ELR (cell line): ENCODE measurements at regions not wholly inside any gene's neighbourhood (a gene's known extent, or its start where the extent isn't known, plus 50 kb on each side); places are given as distances from the start of the nearest gene placed in this dataset.

Experiments
- DNase-seq: peaks from one replicate; pipeline ENCODE4 v3.0.0-alpha.2; 2015; ENCODE audit warnings: low read depth

DNA sequence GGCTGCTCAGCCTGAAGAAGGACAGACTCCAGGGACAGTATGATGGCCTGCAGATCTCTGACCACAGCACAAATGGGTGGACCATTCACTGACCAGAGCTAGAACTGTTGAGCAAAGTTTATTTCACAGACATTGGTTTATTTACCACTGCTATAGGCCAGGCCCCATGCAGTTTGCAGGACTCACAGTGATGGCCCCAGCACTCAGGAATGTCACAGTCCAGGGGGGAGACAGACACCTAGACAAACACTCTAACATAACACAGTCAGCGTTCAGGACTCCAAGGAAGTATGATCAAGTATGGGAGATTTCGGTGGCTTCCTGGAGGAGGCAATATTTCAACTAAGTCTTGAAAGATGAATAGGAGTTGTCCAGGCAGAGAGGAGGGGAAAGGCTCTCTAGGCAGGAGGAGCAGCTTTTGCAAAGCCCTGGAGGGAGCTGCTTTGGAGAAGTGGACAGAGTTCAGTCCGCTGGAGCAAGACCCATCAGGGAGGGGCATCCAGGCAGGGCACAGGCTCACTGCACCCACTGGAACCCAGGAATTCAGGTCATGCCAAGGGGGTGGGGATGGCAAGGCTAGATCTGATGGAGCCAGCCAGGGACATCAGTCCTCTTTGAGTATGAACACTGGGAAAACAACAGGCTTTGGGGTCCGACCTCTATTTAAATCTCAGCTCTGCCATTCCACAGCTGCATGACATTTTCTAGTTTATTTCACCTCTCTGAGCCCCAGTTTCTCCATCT, 454.3 kb downstream of the MATN1 start:
- DNase-seq, result no peak

DNA sequence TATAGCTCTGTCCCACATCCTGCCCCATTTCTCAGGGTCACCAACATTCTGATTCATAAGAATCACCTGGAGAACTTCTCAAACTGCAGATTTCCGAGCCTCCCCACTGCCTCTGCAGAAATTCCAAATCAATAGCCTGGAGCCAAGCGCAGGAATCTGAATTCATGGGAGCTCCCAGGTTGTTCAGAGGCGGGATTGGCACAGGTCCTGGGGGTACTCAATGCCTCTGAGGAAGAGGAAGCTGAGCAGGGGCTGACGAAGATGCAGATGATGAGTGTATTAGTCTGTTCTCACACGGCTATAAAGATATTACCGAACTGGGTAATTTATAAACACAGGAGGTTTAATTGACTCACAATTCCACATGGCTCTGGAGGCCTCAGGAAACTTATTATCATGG, 455.5 kb downstream of the MATN1 start:
- no peak for DNase-seq

DNA sequence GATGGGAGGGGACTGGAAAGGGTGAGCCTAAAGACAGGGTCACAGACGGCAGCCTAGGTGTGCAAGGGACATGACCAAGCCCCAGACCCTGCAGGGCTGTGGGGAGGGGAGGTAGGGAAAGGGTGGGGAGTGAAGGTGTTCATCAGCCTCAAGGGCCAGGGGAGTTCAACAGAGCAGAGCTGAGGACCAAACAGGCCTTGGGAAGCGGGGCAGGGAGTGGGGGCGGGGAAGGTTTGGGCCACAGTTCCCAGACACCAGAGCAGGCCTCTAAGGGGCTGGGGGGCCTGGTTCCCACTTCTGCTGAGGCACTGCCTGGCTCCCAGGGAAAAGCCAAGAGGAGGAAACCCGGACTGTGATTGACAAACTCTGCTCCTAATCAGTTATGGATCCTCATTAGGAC, 456.3 kb downstream of the MATN1 start:
- no peak for DNase-seq

DNA sequence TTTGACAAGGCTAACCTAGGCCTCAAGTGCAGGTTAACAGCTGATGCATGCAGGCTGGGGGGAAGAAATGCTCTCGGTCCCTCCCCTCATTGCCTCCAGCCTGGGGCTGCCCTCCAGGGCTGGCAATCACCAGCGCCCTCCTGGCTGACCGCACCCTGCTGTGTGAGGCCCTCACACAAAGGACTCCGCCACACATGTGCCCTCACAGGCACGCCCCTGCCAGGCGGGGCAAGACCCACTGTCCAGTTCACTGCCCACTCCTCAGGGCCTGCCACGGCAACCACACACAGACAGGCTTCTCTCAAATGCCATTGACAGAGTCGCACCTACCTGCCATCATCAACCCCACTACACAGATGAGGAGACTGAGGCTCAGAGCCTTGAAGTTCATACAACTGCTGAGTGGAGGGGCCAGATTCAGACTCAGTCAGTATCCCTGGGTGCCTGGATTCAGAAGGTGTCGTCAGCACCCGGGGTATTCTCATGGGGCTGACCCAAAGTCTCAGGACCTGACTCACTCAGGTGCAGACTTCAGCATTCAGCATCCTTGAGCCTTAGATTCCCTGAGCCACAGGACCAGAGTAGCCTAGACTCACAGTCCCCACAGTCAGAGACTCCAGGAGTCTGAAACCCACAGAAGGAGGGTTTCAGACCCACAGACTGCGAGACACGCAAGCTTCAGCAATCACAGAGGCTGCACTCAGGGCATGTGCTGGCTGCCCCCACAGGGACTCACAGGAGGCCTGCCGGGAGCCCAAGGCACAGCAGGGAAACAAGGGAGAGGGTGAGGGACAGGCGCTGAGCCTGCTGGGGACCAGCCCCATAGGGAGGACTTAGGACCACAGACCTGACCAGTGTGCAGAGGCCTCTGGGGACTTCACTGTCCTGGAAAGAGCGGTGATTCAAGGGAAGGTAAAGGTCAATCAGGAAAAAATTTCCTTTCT, 458.0 kb downstream of the MATN1 start:
- no peak for DNase-seq

DNA sequence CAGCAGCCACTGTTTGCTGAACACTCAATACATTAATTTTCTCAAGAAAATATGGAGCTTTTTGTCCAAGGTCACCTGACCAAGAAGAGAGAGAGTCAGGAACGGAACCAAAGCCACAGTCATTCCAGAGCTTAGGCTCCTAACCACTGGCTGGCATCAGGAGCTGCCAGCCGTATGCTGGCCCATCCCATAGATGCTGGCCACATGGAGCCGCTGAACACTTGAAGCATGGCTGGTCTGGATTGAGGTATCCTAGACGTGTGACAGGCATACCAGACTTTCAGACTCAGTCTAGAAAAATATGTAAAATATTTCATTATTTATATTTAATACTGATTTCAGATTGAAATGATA, 458.7 kb downstream of the MATN1 start:
- no peak for DNase-seq

DNA sequence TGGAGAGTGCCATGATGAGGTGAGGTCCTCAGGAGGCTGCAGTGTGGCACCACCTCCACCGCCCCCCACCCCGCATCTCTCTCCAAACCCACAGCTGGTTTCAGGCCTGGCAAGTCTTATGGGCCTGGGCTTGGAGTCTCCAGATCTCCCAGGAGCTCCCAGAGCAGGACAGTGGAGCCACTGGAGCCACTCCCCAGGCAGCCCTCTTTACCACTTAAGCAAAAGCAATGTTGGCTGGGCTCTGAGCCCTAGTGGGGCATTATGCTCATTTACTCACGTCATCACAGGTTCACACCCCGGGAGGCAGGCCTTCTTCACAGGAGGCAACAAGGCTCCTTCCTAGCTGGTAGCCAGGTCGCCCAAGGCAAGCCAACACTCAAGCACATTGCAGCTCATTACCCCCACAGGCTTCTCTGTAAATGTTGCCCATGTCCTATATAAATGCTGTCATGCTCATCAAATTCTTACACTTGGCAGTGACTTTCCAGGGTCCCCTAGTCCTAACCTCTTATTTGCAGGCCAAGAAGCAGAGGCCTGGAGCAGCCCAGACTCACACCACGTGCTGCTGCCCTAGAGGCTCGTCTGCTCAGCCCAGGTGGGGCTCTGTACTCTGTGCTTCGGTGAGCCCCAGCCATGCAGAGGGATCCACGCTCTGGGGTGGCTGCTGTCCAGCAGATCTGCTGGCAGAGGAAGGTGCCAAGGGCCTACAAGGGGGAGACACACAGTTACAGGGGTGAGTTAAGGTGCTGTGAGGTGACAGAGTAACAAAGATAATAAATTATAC, 459.3 kb downstream of the MATN1 start:
- DNase-seq, result no peak

DNA sequence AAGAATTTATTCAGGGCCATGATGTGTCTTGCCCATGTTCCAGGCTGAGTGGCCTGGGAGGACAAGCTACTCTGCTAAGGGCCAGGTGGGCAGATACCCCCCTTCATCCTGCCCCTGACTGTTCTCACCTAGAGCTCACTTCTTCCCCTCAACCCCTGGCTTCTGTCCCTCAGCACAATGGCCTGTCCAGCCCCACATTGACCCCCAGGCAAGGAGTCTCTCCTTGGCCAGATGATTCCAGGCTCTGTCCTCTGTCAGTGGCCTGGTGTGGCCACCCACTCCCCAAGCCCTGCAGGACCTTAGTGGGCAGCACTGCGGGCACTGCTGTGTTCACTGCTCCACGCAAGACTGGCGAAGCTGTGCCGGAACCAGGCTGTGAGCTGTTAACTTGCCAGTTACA, 460.0 kb downstream of the MATN1 start:
- DNase-seq, result no peak

DNA sequence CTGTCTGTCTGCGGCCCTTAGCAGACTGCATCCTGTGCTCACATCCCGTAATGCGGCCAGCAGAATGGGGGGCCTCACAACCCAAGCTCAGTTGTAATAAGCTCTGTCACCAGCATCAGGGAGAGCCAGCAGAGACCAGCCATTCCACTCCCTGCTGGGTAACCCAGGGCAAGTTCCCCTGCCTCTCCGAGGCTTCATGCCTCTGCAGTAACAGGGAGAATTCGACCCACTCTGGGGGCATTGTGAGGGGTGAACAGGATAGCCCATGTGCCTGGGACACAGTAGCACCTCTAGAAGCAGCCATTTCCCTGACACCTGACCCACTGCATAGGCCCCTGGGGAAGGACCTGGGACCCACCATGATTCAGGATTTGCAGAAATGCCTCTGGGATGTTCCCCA, 461.2 kb downstream of the MATN1 start:
- no peak for DNase-seq

DNA sequence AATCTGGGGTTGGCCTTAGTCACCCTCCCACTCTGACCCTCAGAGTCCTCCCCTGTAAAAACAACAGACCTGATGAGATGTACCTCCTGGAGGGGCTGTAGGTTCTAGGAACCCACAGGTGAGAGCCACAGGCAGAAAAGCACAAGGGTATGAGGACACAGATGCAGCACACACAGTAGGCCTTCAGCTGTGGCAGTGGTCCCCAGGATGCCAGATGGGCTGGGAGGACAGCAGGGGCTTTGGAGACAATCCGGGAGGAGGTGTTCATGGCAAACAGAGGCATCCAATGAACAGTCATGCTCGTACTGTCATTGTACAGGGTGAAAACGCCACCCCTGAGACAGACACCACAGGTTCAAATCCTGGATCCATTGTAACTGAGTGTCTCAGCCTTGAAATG, 463.1 kb downstream of the MATN1 start:
- DNase-seq, result no peak

DNA sequence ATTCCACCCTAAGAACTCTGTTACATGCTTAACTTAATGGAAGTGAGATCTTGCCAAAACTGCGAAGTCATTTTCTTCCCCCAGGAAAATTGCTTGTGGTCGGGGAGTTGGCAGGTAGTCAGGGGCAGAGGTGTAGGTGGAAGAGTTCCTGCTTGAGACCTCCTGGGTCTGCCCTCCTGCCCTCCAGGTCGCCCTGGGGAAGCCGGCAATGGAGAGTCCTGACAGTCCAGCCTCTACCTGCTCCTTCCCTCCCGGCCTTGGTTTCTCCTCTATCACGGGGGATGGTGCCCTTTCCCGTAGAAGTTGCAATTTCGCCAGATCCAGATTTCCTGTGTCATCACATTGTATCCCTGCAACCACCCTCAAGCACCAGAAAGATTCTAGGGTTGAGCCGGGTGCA, 463.8 kb downstream of the MATN1 start:
- DNase-seq, result no peak

DNA sequence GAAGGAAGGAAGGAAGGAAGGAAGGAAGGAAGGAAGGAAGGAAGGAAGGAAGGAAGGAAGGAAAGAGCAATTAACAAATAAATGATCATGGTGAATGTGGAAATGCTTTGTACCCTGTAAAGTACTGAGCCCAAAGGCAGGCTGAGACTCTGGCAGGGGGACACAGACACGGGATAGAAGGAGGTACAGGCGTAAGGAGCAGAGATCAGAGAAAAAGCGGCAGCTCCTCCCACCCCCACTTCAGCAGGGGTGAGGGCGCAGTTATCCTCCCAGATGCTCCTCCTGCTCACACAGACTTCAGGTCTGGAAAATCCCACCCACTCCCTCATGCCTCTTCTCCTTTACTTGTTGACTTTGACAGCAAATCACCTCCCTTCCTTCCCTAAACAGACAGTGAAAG, 464.5 kb downstream of the MATN1 start:
- no peak for DNase-seq

DNA sequence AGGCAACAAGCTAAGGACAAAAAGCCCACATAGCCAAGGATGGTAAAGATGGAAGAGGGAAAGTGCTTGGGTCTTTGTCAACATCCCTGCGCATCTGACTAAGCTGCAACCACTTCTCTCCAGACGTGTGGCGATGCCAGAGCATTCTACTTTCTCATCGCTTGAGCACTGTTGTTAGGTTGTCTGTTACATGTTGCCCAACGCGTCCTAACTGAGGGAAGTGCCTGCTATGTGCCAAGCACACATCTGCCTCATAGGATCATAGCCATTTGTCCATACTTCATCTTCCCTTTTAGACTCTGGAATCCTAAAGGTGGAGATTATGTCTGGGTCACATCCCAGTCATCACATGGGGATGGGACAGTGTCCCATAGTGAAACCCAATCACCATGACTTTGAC, 464.9 kb downstream of the MATN1 start:
- DNase-seq, result no peak

DNA sequence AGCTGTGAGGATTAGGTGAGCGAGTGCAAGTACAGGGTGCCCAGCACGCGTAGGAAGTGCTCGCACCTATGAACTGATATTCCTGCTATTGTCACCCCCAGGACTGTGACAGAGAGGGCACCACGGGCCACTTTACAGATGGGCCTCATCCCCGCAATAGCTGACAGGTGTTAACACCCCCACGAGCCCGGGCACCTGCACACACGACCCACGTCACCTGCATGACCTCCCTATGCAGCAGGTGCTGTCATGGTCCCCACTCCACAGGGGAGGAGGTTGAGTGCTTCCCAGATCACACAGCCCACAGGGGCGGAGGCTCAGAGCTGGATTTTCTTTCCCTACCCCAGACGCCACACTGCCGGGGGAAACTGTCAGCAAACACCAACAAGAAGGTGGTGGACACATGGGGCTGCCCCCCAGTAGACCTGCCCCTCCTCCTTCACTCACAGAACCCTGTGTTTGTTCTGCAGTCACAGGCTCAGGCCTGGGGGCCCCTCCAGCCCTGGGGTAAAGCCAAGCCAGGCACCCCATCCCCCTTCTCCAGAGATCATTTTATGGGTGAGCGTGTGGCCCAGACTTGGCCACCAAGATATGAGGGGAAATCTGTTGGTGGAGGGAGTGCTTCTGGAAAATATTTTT, 465.5 kb downstream of the MATN1 start:
- no peak for DNase-seq

DNA sequence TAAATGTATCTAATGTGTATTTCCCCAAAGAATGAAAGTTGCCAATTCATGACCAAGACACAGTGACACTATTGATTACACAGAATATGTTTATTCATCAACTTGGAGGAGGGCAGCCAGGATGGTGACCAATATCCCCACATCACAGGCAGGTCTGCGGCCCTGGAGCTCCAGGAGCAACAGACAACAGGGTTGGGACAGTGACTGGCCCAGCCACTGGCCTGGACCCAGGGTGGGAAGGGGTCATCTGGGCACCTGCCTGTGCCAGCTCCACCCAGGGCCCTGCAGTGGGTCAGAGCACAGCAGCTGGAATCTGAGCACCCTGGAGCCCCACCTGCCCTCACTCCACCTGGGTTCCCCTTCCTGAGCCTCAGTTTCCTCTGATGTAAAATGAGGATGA, 466.1 kb downstream of the MATN1 start:
- DNase-seq, result no peak

DNA sequence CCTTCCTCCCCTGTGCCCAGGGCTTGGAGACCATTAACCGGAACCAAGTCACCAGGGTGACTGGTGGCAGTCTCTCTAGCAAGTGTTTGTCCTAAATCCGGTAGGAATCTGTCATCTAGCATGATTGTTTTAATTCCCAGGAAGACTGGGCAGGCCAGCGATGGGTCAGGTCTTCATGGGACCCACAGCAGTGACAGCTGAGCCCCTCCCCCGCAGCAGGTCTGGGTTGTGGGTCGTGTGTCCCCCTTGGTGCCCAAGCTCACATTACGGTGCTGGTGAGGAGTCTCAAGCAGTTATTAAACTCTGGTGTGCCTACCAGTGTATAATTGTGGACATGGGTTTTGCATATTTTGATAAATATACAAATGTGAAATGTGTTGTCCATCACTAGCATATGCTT, 466.5 kb downstream of the MATN1 start:
- no peak for DNase-seq

DNA sequence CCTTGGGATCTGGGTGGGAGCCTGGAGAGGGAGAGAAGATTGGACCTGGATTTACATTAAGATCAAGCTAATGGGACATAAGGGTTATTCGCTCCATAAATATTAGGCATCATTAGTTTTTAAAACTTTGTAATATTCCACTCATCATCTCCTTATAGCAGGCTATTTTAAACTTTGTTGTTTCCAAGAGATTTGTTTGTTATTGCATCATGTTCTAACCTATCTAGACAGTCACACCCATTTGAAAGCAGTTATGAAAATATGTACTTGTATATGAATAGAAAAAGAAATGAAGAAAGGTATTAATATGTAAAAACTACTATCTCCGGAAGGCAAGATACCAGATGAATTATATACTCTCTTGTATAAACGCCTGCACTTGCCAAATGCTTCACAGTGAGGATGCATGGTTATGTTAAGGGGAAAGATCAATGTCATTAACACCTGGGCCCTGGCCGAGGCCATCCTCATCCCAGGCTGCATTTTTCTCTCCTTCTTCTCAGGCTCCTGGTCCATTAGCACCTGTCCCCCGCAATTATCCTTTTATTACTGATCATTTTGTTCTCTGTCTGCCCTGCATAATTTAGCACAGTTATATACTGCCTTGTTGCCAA, 468.2 kb downstream of the MATN1 start:
- no peak for DNase-seq

DNA sequence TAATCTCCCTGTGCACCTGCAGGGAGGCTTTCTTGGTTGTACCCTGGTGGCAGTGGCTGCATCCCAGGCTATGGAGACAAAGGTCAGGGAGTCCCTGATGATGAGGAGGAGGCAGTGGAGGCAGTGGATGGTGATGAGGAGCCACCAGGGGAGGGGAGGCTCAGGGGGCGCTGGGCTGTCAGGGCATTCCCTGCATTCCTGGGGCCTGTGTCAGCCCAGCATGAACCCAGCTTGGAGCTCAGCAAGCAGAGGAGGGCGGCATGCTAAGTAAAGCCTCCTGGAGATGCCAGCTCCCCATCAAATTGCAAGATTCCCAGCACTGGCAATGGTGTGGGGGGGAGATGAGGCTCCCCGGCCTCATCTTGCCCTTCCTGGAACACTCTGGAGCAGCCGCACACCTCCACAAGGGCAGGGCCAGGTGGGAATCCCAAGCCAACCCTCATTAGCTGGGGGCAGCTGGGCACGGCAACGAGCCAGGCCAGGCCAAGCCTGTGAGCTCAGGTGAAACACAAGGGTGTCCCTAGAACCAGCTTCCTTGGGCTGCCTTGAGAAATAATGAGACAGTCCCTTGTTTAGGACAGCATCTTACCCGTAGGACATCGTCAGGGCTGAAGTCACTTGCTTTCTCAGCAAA, 469.5 kb downstream of the MATN1 start:
- no peak for DNase-seq

DNA sequence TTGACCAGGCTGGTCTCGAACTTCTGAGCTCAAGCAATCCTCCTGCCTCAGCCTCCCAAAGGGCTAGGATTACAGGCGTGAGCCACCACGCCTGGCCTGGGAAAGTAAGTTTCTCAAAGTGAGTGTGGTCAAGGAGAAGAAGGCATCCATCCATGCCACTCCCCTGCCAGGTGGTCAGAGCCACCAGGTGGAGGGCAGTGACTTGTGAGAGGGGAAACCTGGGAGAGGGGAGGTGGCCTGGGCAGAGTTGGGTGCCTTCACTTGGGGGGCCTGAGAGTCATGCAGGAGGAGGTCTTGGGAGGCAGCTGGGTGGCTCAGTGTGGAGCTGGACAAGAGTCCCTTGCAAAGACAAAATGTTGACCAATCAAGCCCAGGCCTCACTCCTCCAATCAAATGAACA, 470.0 kb downstream of the MATN1 start:
- no peak for DNase-seq

DNA sequence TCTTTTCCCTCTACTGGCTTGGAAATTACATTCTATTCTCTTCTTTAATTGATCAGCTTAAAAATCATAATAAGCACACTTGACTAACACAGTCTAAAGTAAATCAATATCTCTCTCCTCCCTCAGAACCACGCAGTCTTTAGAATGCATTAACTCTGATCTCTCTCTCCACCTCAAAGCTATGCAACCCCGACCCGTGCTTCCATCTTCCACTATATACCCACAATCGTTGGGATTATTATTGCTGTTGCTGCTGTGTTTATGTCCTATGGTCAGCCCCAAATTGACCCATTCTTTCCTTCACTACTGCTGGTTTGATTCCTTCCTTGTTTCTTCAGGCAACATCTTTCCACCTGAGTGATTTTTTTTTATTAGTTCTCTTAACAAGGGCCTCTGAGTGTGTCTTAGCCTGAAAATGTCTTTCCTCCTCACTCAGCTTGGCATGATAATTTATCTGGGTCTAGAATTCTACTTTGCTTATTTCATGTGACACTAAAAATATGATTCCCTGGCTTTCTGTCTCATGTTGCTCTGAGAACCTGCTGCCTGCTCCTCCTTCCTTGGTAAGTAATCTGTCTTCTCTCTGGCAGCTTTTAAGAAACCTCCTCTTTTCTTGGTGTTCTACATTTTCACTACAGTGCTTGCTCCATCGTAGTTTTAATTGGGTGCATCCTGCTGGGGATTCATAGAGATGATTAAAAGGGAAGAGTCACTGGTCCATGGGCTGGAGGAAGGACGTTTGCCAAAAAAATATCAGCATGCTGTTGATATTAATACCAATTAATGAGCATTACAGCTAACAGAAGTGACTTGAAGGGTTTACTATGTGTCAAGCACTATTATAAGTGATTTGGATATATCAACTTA, 472.2 kb downstream of the MATN1 start:
- no peak for DNase-seq

DNA sequence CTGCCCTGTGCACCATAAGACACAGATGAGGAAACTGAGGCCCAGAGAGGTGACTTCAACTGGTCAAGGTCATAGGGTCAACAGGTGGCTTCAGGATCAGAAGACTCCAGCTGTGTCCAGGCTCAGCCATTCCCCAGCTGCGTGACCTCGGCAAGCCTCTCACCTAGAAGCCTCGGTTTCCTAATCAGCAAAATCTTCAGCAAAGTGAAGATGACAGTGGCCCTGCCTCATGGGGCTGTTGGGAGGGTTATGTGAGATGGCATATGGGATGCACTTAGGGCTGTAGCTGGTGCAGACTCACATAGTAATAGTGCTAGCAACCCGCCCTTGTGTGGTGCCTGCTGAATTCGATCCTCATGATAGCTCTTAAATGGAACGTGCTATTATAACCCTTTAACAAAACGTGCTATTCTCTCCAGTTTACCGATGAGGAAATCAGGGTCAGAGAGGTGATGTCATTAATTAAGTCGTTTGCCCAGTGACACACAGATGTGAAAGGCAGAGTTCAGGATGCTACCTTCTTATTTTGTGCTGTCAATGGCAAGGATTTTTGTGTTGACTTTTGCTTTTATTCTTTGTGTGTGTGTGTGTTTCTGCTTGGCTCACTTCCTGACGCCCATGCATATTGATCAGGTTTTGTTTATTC, 472.9 kb downstream of the MATN1 start:
- DNase-seq, result no peak
